ENCODE measurements at regions not wholly inside any gene's neighbourhood (a gene's known extent, or its start where the extent isn't known, plus 50 kb on each side); places are given as distances from the start of the nearest gene placed in this dataset.

DNA sequence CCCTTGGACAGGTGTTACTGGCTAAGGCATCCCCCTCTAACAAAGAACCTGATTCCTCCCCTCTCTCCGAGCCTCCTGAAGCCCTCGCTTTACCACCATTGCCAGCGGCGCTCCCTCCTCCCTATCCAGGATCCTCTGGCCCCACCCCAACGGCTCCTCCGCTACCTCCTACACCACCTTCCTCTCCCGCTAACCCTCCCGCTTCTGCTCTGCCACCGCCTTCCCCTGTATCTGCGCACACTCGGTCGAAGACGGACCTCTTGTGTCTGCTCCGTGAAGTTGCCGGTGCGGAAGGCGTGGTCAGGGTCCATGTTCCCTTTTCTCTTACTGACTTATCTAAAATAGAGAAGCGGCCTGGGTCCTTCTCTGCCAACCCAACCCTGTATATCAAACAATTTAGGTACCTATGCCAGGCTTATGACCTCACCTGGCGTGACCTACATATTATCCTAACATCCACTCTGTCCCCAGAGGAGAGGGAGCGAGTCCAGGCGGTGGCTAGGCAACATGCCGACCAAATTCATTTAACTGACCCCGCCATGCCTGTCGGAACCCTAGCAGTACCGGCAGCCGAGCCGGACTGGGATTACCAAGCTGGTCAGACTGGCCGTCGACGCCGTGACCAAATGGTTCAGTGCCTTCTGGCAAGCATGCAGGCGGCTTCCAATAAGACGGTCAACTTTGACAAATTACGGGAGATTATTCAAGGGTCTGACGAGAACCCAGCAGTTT, 958.9 kb downstream of the RPA4 start:
- TF ChIP-seq, protein P1, sequence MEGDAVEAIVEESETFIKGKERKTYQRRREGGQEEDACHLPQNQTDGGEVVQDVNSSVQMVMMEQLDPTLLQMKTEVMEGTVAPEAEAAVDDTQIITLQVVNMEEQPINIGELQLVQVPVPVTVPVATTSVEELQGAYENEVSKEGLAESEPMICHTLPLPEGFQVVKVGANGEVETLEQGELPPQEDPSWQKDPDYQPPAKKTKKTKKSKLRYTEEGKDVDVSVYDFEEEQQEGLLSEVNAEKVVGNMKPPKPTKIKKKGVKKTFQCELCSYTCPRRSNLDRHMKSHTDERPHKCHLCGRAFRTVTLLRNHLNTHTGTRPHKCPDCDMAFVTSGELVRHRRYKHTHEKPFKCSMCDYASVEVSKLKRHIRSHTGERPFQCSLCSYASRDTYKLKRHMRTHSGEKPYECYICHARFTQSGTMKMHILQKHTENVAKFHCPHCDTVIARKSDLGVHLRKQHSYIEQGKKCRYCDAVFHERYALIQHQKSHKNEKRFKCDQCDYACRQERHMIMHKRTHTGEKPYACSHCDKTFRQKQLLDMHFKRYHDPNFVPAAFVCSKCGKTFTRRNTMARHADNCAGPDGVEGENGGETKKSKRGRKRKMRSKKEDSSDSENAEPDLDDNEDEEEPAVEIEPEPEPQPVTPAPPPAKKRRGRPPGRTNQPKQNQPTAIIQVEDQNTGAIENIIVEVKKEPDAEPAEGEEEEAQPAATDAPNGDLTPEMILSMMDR (IDR thresholded peaks at IDR 0.05; ENCODE audit: insufficient read depth, missing control alignments), result no peak
- DNase-seq (ENCODE audit: insufficient read length, low spot score) (no peak), FAIRE-seq (no peak)

DNA sequence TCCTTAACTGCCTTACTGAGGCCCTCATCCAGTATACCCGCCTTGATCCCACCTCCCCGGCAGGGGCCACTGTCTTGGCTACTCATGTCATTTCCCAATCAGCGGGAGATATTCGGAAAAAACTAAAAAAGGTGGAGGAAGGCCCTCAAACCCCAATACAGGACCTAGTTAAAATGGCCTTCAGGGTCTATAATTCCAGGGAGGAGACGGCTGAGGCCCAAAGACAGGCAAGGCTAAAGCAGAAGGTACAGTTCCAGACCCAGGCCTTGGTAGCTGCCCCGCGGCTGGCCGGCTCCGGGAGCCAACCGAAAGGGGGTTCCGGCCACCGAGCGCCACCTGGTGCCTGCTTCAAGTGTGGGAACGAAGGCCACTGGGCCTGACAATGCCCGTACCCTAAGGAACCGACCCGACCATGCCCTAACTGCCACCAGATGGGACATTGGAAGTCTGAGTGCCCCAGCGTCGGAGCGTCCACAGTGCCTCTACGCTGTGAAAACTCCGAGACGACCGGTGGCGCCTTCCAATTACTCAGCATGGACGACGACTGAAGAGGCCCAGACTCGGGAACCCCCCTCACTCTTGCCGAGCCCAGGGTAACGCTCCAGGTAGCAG, 959.6 kb downstream of the RPA4 start:
- TF ChIP-seq, protein P1 (IDR thresholded peaks at IDR 0.05; ENCODE audit: insufficient read depth, missing control alignments), result no peak
- DNase-seq (ENCODE audit: insufficient read length, low spot score) (no peak), FAIRE-seq (no peak)

DNA sequence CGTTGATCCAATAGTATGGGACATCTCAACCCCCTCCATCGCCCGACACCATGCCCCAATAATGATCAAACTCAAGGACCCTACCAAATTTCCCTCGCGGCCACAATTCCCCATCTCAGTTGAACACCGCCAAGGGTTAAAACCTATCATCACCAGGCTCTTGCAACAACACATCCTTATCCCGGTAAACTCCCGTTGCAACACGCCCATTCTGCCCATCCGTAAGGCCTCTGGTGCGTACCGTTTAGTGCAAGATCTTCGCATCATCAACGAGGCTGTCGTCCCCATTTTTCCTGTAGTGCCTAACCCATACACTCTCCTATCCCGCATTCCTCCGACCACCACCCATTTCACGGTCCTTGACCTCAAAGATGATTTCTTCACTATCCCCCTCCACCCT, 960.5 kb downstream of the RPA4 start:
- TF ChIP-seq, protein P1 (IDR thresholded peaks at IDR 0.05; ENCODE audit: insufficient read depth, missing control alignments), result no peak
- FAIRE-seq (no peak), DNase-seq (ENCODE audit: insufficient read length, low spot score) (no peak)

DNA sequence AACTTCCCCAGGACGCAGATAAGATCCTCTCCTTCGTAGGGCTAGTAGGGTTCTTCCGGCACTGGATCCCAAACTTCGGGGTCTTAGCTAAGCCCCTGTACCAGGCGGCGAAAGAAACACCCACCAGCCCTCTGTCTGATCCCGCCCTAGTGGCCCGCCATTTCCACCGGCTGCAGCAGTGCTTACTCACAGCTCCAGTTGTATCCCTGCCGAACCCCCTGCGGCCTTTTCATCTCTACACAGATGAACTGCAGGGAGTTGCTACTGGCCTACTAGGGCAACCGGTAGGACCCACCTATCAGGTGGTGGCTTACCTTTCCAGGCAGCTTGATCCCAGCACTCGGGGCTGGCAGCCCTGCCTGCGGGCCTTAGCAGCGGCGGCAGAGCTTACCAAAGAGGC, 961.2 kb downstream of the RPA4 start:
- TF ChIP-seq, protein P1 (IDR thresholded peaks at IDR 0.05; ENCODE audit: insufficient read depth, missing control alignments), result no peak
- no peak for DNase-seq (ENCODE audit: insufficient read length, low spot score)
- FAIRE-seq, result no peak

DNA sequence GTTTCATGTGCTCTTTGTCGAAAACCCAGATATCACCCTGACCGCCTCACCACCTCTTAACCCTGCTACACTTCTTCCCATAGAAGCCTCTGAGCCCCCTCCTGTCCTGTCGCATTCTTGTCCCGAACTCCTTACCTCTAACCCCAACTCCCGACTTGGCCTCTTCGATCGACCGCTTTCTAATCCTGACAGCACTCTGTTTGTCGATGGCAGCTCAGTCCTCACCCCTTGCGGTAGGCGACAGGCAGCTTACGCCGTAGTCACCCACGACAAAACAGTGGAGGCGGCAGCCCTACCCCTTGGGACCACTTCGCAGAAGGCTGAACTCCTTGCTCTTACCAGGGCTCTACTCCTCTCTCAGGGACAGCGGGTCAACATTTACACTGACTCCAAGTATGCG, 961.7 kb downstream of the RPA4 start:
- DNase-seq (ENCODE audit: insufficient read length, low spot score), result no peak
- FAIRE-seq, result no peak
- TF ChIP-seq, protein P1 (IDR thresholded peaks at IDR 0.05; ENCODE audit: insufficient read depth, missing control alignments), result no peak

DNA sequence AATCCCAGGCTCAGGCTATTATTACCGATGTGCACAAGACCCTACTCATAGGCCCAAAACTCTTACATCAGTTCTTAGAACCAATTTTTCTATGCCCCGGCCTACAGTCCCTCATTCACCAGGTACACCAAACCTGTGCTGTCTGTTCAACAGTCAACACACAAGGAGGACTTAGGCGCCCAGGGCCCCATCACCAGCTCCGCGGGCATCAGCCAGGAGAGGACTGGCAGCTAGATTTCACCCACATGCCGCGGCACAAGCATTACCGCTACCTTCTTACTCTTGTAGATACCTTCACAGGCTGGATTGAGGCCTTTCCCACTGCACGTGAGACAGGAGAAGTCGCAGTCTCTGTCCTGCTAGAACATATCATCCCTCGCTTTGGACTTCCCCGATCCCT, 962.5 kb downstream of the RPA4 start:
- no peak for DNase-seq (ENCODE audit: insufficient read length, low spot score)
- no peak for FAIRE-seq
- TF ChIP-seq, protein P1 (IDR thresholded peaks at IDR 0.05; ENCODE audit: insufficient read depth, missing control alignments), result no peak

DNA sequence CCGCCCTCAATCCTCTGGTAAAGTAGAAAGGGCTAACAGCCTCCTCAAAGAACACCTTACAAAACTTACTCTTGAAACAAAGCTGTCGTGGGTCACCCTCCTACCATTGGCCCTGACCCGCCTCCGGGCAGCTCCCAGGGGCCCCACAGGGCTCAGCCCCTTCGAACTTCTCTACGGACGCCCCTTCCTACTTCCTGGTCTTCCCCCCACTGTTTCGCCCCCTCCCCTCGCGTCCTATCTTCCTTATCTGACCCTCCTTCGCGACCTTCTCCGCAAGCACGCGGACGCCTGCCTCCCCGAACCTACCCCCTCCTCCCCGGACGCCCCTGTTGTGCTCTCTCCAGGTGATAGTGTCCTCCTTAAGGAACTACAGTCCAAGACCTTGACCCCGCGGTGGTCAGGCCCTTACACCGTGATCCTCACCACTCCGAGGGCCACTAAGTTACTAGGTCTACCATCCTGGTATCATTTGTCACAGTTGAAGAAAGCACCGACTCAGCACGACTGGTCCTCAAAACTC, 963.1 kb downstream of the RPA4 start:
- FAIRE-seq, result no peak
- no peak for DNase-seq (ENCODE audit: insufficient read length, low spot score)
- TF ChIP-seq, protein P1 (IDR thresholded peaks at IDR 0.05; ENCODE audit: insufficient read depth, missing control alignments), result no peak
